ENCODE measurements at regions not wholly inside any gene's neighbourhood (a gene's known extent, or its start where the extent isn't known, plus 50 kb on each side); places are given as distances from the start of the nearest gene placed in this dataset.

GRCh38 chr12:123069436-123070266, 81.2 kb downstream of the PITPNM2 start:
- H3K4me1 ChIP-seq (ENCODE audit: control insufficient read depth, insufficient read depth, low read length) = peaks cover 14% of the 10 kb centered on the region
- H3K4me3 ChIP-seq (ENCODE audit: low read length) = no peak overlapping the region
- no peaks in the 10 kb centered on the region for H3K27me3 ChIP-seq (replicated peaks; ENCODE audit: control insufficient read depth, insufficient read depth, low read length)
- DNase-seq (ENCODE audit: low read depth) = no peak
- H3K36me3 ChIP-seq (ENCODE audit: control insufficient read depth, insufficient read depth, low read length, severe bottlenecking) = no peaks in the 10 kb centered on the region
- H3K9me3 ChIP-seq (ENCODE audit: control insufficient read depth, low read length) = no peaks in the 10 kb centered on the region
- no peak overlapping the region for H3K9ac ChIP-seq (ENCODE audit: low read length)

- Histone ChIP-seq H3K27me3 (replicated peaks; ENCODE audit: control insufficient read depth, insufficient read depth, low read length) (no peaks in the 10 kb centered on the region), H3K9me3 (ENCODE audit: control insufficient read depth, low read length) (no peaks in the 10 kb centered on the region), H3K4me3 (ENCODE audit: low read length) (no peak overlapping the region), H3K9ac (ENCODE audit: low read length) (no peak overlapping the region), H3K36me3 (ENCODE audit: control insufficient read depth, insufficient read depth, low read length, severe bottlenecking) (no peaks in the 10 kb centered on the region), H3K4me1 (ENCODE audit: control insufficient read depth, insufficient read depth, low read length) (peaks cover 32% of the 10 kb centered on the region)
- no peak for DNase-seq (ENCODE audit: low read depth)
These were observed 83.2 kb downstream of the PITPNM2 start for GRCh38 chr12:123067654-123068053.

GRCh38 chr12:123066384-123066710, 84.5 kb downstream of the PITPNM2 start:
- Histone ChIP-seq H3K36me3 (ENCODE audit: control insufficient read depth, insufficient read depth, low read length, severe bottlenecking) (no peaks in the 10 kb centered on the region), H3K4me1 (ENCODE audit: control insufficient read depth, insufficient read depth, low read length) (peaks cover 42% of the 10 kb centered on the region), H3K27me3 (replicated peaks; ENCODE audit: control insufficient read depth, insufficient read depth, low read length) (no peaks in the 10 kb centered on the region), H3K9ac (ENCODE audit: low read length) (no peak overlapping the region), H3K9me3 (ENCODE audit: control insufficient read depth, low read length) (no peaks in the 10 kb centered on the region), H3K4me3 (ENCODE audit: low read length) (no peak overlapping the region)
- DNase-seq (ENCODE audit: low read depth) = no peak

- Histone ChIP-seq H3K4me1 (ENCODE audit: control insufficient read depth, insufficient read depth, low read length) (peaks cover 36% of the 10 kb centered on the region), H3K4me3 (ENCODE audit: low read length) (no peak overlapping the region), H3K9me3 (ENCODE audit: control insufficient read depth, low read length) (no peaks in the 10 kb centered on the region), H3K9ac (ENCODE audit: low read length) (no peak overlapping the region), H3K27me3 (replicated peaks; ENCODE audit: control insufficient read depth, insufficient read depth, low read length) (no peaks in the 10 kb centered on the region), H3K36me3 (ENCODE audit: control insufficient read depth, insufficient read depth, low read length, severe bottlenecking) (no peaks in the 10 kb centered on the region)
- DNase-seq (ENCODE audit: low read depth) = no peak
These were observed 85.1 kb downstream of the PITPNM2 start for GRCh38 chr12:123065676-123066383.

- Histone ChIP-seq H3K9ac (ENCODE audit: low read length) (no peak overlapping the region), H3K36me3 (ENCODE audit: control insufficient read depth, insufficient read depth, low read length, severe bottlenecking) (no peaks in the 10 kb centered on the region), H3K27me3 (replicated peaks; ENCODE audit: control insufficient read depth, insufficient read depth, low read length) (no peaks in the 10 kb centered on the region), H3K4me1 (ENCODE audit: control insufficient read depth, insufficient read depth, low read length) (peaks cover 33% of the 10 kb centered on the region), H3K9me3 (ENCODE audit: control insufficient read depth, low read length) (no peaks in the 10 kb centered on the region), H3K4me3 (ENCODE audit: low read length) (no peak overlapping the region)
- no peak for DNase-seq (ENCODE audit: low read depth)
These were observed 84.6 kb downstream of the ARL6IP4 start for GRCh38 chr12:123064885-123065619.

GRCh38 chr12:123064366-123064765, 83.9 kb downstream of the ARL6IP4 start:
- H3K36me3 ChIP-seq (ENCODE audit: control insufficient read depth, insufficient read depth, low read length, severe bottlenecking) = no peaks in the 10 kb centered on the region
- H3K4me1 ChIP-seq (ENCODE audit: control insufficient read depth, insufficient read depth, low read length) = peaks cover 39% of the 10 kb centered on the region
- no peak for DNase-seq (ENCODE audit: low read depth)
- no peak overlapping the region for H3K4me3 ChIP-seq (ENCODE audit: low read length)
- no peak overlapping the region for H3K9ac ChIP-seq (ENCODE audit: low read length)
- H3K27me3 ChIP-seq (replicated peaks; ENCODE audit: control insufficient read depth, insufficient read depth, low read length) = no peaks in the 10 kb centered on the region
- no peaks in the 10 kb centered on the region for H3K9me3 ChIP-seq (ENCODE audit: control insufficient read depth, low read length)

- no peaks in the 10 kb centered on the region for H3K9me3 ChIP-seq (ENCODE audit: control insufficient read depth, low read length)
- no peak overlapping the region for H3K4me3 ChIP-seq (ENCODE audit: low read length)
- no peaks in the 10 kb centered on the region for H3K27me3 ChIP-seq (replicated peaks; ENCODE audit: control insufficient read depth, insufficient read depth, low read length)
- H3K4me1 ChIP-seq (ENCODE audit: control insufficient read depth, insufficient read depth, low read length) = peaks cover 47% of the 10 kb centered on the region
- DNase-seq (ENCODE audit: low read depth) = peak; percentile 39
- H3K9ac ChIP-seq (ENCODE audit: low read length) = peak overlapping the region; percentile 27
- no peaks in the 10 kb centered on the region for H3K36me3 ChIP-seq (ENCODE audit: control insufficient read depth, insufficient read depth, low read length, severe bottlenecking)
These were observed 83.1 kb downstream of the ARL6IP4 start for GRCh38 chr12:123063535-123063934.

GRCh38 chr12:123062681-123063486, 82.4 kb downstream of the ARL6IP4 start:
- H3K4me1 ChIP-seq (ENCODE audit: control insufficient read depth, insufficient read depth, low read length) = peaks cover 49% of the 10 kb centered on the region
- H3K9me3 ChIP-seq (ENCODE audit: control insufficient read depth, low read length) = no peaks in the 10 kb centered on the region
- H3K27me3 ChIP-seq (replicated peaks; ENCODE audit: control insufficient read depth, insufficient read depth, low read length) = no peaks in the 10 kb centered on the region
- H3K36me3 ChIP-seq (ENCODE audit: control insufficient read depth, insufficient read depth, low read length, severe bottlenecking) = no peaks in the 10 kb centered on the region
- peak overlapping the region; percentile 27 for H3K9ac ChIP-seq (ENCODE audit: low read length)
- H3K4me3 ChIP-seq (ENCODE audit: low read length) = no peak overlapping the region
- peak; percentile 76 for DNase-seq (ENCODE audit: low read depth)

GRCh38 chr12:123061441-123062205, 81.1 kb downstream of the ARL6IP4 start:
- H3K9ac ChIP-seq (ENCODE audit: low read length) = no peak overlapping the region
- no peaks in the 10 kb centered on the region for H3K36me3 ChIP-seq (ENCODE audit: control insufficient read depth, insufficient read depth, low read length, severe bottlenecking)
- H3K9me3 ChIP-seq (ENCODE audit: control insufficient read depth, low read length) = no peaks in the 10 kb centered on the region
- H3K27me3 ChIP-seq (replicated peaks; ENCODE audit: control insufficient read depth, insufficient read depth, low read length) = no peaks in the 10 kb centered on the region
- H3K4me1 ChIP-seq (ENCODE audit: control insufficient read depth, insufficient read depth, low read length) = peaks cover 49% of the 10 kb centered on the region
- no peak for DNase-seq (ENCODE audit: low read depth)
- H3K4me3 ChIP-seq (ENCODE audit: low read length) = no peak overlapping the region

GRCh38 chr12:123059500-123059899, 79.0 kb downstream of the ARL6IP4 start:
- H3K9ac ChIP-seq (ENCODE audit: low read length) = no peak overlapping the region
- H3K36me3 ChIP-seq (ENCODE audit: control insufficient read depth, insufficient read depth, low read length, severe bottlenecking) = no peaks in the 10 kb centered on the region
- H3K4me3 ChIP-seq (ENCODE audit: low read length) = no peak overlapping the region
- H3K27me3 ChIP-seq (replicated peaks; ENCODE audit: control insufficient read depth, insufficient read depth, low read length) = no peaks in the 10 kb centered on the region
- peak; percentile 4 for DNase-seq (ENCODE audit: low read depth)
- peaks cover 51% of the 10 kb centered on the region for H3K4me1 ChIP-seq (ENCODE audit: control insufficient read depth, insufficient read depth, low read length)
- H3K9me3 ChIP-seq (ENCODE audit: control insufficient read depth, low read length) = no peaks in the 10 kb centered on the region

Data from adipocyte (in vitro differentiated cells).